NB4 (cell line): ENCODE measurements at regions not wholly inside any gene's neighbourhood (a gene's known extent, or its start where the extent isn't known, plus 50 kb on each side); places are given as distances from the start of the nearest gene placed in this dataset.

Experiments
- DNase-seq: peaks from one replicate; pipeline ENCODE4 v3.0.0; 2010; ENCODE audit warnings: low read depth
- H3K4me3 ChIP-seq: one replicate; pipeline ENCODE4 v1.5.1; 2011; ENCODE audit warnings: mild to moderate bottlenecking, low read depth, low read length, moderate library complexity
- MYC ChIP-seq: IDR thresholded peaks from 2 replicates; pipeline ENCODE4 v1.6.1; 2011; ENCODE audit warnings: low read depth, low read length
- POLR2A ChIP-seq: IDR thresholded peaks from 2 replicates; pipeline ENCODE4 v1.6.1; 2011; ENCODE audit warnings: mild to moderate bottlenecking; ENCODE audit not compliant: insufficient read length; ENCODE audit errors: extremely low read depth
- TF ChIP-seq, protein P1 (sequence below): IDR thresholded peaks from 2 replicates; pipeline ENCODE4 v1.6.1; 2011; ENCODE audit warnings: low read depth, low read length
- TF ChIP-seq, protein P2 (sequence below): IDR thresholded peaks from one replicate; pipeline ENCODE4 v1.5.1; 2012; ENCODE audit warnings: low read depth, low read length

DNA sequence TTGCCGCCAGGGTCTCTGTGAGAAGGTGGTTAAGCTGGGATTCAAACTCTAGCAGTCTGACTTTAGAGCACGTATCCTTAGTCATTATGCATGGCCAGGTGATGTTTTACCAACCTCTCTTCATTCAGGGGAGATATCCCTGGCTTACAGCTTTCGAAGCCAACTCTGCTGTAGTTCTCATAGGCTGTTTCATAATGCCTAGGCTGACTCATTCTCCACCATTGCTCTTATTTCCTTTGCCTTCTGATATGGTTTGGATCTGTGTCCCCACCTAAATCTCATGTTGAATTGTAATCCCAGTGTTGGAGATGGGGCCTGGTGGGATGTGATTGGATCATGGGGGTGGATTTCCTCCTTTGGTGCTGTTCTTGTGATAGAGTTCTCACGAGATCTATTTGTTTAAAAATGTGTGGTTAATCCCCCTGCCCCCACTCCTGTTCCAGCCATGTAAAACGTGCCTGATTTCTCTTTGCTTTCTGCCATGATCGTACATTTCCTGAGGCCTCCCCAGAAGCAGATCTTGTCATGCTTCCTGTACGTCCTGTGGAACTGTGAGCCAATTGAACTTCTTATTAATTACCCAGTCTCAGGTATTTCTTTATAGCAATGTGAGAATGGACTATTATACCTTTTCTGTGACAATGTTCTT, 94.6 kb upstream of the MAN1A1 start:
- TF ChIP-seq MYC = no peak
- TF ChIP-seq, protein P1, sequence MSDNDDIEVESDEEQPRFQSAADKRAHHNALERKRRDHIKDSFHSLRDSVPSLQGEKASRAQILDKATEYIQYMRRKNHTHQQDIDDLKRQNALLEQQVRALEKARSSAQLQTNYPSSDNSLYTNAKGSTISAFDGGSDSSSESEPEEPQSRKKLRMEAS = no peak
- no peak for TF ChIP-seq POLR2A
- TF ChIP-seq, protein P2, sequence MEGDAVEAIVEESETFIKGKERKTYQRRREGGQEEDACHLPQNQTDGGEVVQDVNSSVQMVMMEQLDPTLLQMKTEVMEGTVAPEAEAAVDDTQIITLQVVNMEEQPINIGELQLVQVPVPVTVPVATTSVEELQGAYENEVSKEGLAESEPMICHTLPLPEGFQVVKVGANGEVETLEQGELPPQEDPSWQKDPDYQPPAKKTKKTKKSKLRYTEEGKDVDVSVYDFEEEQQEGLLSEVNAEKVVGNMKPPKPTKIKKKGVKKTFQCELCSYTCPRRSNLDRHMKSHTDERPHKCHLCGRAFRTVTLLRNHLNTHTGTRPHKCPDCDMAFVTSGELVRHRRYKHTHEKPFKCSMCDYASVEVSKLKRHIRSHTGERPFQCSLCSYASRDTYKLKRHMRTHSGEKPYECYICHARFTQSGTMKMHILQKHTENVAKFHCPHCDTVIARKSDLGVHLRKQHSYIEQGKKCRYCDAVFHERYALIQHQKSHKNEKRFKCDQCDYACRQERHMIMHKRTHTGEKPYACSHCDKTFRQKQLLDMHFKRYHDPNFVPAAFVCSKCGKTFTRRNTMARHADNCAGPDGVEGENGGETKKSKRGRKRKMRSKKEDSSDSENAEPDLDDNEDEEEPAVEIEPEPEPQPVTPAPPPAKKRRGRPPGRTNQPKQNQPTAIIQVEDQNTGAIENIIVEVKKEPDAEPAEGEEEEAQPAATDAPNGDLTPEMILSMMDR = no peak
- no peak overlapping the region for H3K4me3 ChIP-seq
- DNase-seq = no peak

DNA sequence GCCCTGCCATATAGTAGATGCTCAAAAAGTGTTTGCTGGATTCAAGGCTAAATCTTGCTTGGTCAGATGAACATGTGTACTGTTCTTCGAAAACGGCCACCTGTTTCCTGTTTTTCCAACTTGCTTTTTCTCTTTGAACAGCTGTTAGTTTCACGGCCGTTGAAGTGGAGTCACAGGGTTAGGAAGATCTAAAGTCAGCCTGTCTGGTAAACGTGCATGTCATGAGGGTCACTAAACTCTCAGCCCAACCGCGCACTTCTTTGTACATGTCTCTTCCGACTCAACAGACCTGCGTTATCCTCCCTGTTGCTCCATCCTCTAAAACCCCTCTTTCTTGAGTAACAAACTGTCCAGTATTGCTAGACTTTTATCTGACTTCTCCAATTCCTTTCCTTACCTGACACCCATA, 93.2 kb upstream of the MAN1A1 start:
- no peak overlapping the region for H3K4me3 ChIP-seq
- no peak for DNase-seq
- TF ChIP-seq POLR2A = no peak
- TF ChIP-seq, protein P1 = no peak
- TF ChIP-seq, protein P2 = no peak
- no peak for TF ChIP-seq MYC

DNA sequence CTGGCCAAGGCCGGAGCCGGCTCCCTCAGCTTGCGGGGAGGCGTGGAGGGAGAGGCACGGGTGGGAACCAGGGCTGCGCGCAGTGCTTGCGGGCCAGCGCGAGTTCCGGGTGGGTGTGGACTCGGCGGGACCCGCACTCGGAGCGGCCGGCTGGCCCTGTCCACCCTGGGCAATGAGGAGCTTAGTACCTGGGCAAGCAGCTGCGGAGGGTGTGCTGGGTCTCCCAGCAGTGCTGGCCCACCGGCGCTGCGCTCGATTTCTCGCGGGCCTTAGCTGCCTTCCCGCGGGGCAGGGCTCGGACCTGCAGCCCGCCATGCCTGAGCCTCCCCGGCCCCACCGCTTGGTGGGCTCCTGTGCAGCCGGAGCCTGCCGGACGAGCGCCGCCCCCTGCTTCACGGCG, 91.4 kb upstream of the MAN1A1 start:
- H3K4me3 ChIP-seq = no peak overlapping the region
- DNase-seq = no peak
- no peak for TF ChIP-seq POLR2A
- TF ChIP-seq, protein P2 = no peak
- TF ChIP-seq, protein P1 = no peak
- no peak for TF ChIP-seq MYC

DNA sequence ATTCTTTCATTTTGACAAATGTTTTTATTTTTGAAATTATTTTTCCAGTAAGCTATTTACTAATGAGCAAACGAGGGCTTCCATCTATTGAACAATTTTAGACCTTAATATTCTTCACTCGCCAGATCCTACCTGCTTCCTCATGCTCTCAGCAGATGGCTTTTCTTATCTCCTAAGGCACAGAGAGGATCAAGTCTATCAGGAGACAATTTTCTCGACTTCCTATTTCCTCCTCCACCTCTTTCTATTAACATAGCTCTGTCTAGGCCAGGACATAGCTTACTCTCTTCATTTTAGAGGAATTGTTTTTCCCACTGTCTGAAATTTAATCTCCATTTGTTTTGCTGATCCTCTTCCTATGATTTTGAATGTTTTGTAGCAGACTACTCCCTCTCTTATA, 87.0 kb upstream of the MAN1A1 start:
- TF ChIP-seq, protein P2 = no peak
- no peak overlapping the region for H3K4me3 ChIP-seq
- DNase-seq = no peak

DNA sequence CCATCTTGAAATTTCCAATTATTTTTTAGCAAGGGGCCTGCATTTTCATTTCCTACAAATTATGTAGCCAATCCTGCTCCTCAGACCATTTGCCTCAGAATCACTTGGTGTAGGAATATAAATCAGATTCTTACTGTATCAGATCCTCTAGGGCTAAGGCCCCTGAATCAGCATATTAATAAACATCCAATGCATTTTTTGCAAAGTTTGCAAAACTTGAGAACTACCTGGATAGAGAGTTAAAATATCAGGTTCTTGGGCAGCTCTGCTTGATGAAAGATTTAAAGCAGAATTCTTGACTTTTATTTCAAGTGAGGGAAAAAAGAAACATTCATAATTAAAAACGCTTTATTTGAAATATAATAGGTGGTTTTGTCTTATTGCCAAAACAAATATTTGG, 82.2 kb upstream of the MAN1A1 start:
- H3K4me3 ChIP-seq = no peak overlapping the region
- no peak for DNase-seq
- no peak for TF ChIP-seq MYC

DNA sequence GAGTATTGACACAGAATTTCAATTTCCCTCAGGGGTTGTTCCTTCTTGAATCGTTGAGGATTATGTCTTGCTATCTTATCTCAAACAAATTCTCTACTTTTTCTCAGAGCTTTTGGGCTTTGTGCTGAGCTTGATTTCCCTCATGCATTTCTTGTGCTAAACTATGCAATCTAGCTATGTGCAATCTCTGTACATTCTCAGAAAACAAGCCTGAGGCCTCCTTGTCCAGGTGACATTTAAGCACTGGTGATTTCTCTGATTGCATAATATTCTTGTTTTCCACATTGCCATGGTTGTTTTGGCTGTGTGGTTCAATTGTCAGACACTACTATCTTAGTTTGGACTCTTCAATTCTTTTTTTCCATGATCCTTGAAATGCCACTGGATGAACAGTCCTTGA, 81.2 kb upstream of the MAN1A1 start:
- TF ChIP-seq, protein P2 = no peak
- no peak for TF ChIP-seq MYC
- no peak for TF ChIP-seq POLR2A
- TF ChIP-seq, protein P1 = no peak
- no peak for DNase-seq
- H3K4me3 ChIP-seq = no peak overlapping the region
